HCT116 (cell line): ENCODE measurements at regions not wholly inside any gene's neighbourhood (a gene's known extent, or its start where the extent isn't known, plus 50 kb on each side); places are given as distances from the start of the nearest gene placed in this dataset.

Experiments
- ATAC-seq: fragments of 200-7000 bp; cut with Tn5 transposase; 2 replicates; pipeline ENCODE4 v1.9.1; 2020; ENCODE audit warnings: mild to moderate bottlenecking, moderate library complexity
- BruUV-seq: library from RNA; stranded (reverse); fragments of 400-500 nt; replicated peaks from 2 replicates; lab custom pipeline; 2021; lab: Mats Ljungman, UMichigan
- CTCF ChIA-PET: fragments of 300-600 bp; sonication (Branson Sonifier 250); formaldehyde crosslinking; loops from one replicate; lab custom pipeline; 2021; ENCODE audit warnings: antibody characterized with exemption; lab: Charles Lee
- POLR2A ChIA-PET: fragments of 300-600, 350-600 bp; sonication (Branson Sonifier 250); formaldehyde crosslinking; loops from one replicate; lab custom pipeline; 2021; ENCODE audit warnings: antibody characterized with exemption; lab: Charles Lee
- RAD21 ChIA-PET, 2 experiments: fragments of 300-600 bp; sonication (Branson Sonifier 250); formaldehyde crosslinking; loops; one replicate each; lab custom pipeline; 2023; ENCODE audit warnings: low total read pairs in 2 of 2; ENCODE audit not compliant: uncharacterized antibody in 2 of 2, unreplicated experiment in 2 of 2, low non-redundant PET in 1 of 2; lab: Charles Lee
- DNase-seq: peaks from one replicate; pipeline ENCODE4 v3.0.0-alpha.2; 2010; ENCODE audit warnings: low read depth, low spot score
- H2AFZ ChIP-seq: fragments of 200-600 bp; shearing (Covaris generic), sonication (generic); 2 replicates; pipeline ENCODE4 v1.6.1; 2017; ENCODE audit warnings: low read depth, mixed run types, mixed read lengths, antibody characterized with exemption, low read length; ENCODE audit not compliant: poor library complexity, severe bottlenecking
- H3K27ac ChIP-seq: 2 replicates; pipeline ENCODE4 v1.5.1; 2012; ENCODE audit warnings: low read depth, low read length
- H3K27me3 ChIP-seq: fragments of 200-600 bp; sonication (generic); 2 replicates; pipeline ENCODE4 v1.6.1; 2016; ENCODE audit warnings: mixed run types, low read length, mixed read lengths; ENCODE audit not compliant: insufficient read depth
- H3K36me3 ChIP-seq, 2 experiments: fragments of 200-500 bp in 1 of 2; fragments of 200-600 bp in 1 of 2; sonication (Bioruptor generic) in 1 of 2; sonication (generic) in 1 of 2; 2 replicates each; pipeline versions ENCODE4 v1.5.1 to v1.6.1; 2014 to 2016; ENCODE audit warnings: low read length in 2 of 2, inconsistent platforms in 1 of 2, mixed read lengths in 1 of 2, mixed run types in 1 of 2; ENCODE audit not compliant: insufficient read depth in 2 of 2, control insufficient read depth in 1 of 2
- H3K4me1 ChIP-seq, 2 experiments: fragments of 200-600 bp in 1 of 2; sonication (generic) in 1 of 2; 2 replicates each; pipeline versions ENCODE4 v1.5.1 to v1.6.1; 2012 to 2017; ENCODE audit warnings: low read length in 2 of 2, inconsistent platforms in 1 of 2, mild to moderate bottlenecking in 1 of 2, mixed read lengths in 1 of 2, mixed run types in 1 of 2, moderate library complexity in 1 of 2; ENCODE audit not compliant: insufficient read depth in 2 of 2, control insufficient read depth in 1 of 2
- H3K4me2 ChIP-seq: fragments of 200-600 bp; sonication (generic); 2 replicates; pipeline ENCODE4 v1.6.1; 2017; ENCODE audit warnings: mixed run types, low read length, mixed read lengths
- H3K4me3 ChIP-seq, 2 experiments: fragments of 200-600 bp in 1 of 2; sonication (generic) in 1 of 2; replicated peaks in 1 of 2; 2 replicates each; pipeline ENCODE4 v1.5.1; 2011 to 2016; ENCODE audit warnings: low read length in 2 of 2, control low read depth in 1 of 2, low read depth in 1 of 2, mild to moderate bottlenecking in 1 of 2, mixed read lengths in 1 of 2, mixed run types in 1 of 2
- H3K79me2 ChIP-seq: fragments of 200-600 bp; sonication (generic); 2 replicates; pipeline ENCODE4 v1.6.1; 2017; ENCODE audit warnings: mild to moderate bottlenecking, mixed run types, low read length, moderate library complexity, mixed read lengths; ENCODE audit not compliant: insufficient read depth
- H3K9ac ChIP-seq: fragments of 200-600 bp; sonication (generic); 2 replicates; pipeline ENCODE4 v1.6.1; 2016; ENCODE audit warnings: low read length, mixed read lengths
- H3K9me2 ChIP-seq: fragments of 200-600 bp; sonication (generic), shearing (Covaris generic); 2 replicates; pipeline ENCODE4 v1.6.1; 2017; ENCODE audit warnings: mixed run types, mild to moderate bottlenecking, moderate library complexity; ENCODE audit not compliant: insufficient read depth
- H3K9me3 ChIP-seq, 2 experiments: fragments of 200-500 bp in 1 of 2; fragments of 200-600 bp in 1 of 2; sonication (Bioruptor generic) in 1 of 2; sonication (generic) in 1 of 2; 2 replicates each; pipeline ENCODE4 v1.6.1; 2014 to 2017; ENCODE audit warnings: low read length in 2 of 2, mixed read lengths in 2 of 2, inconsistent platforms in 1 of 2, low read depth in 1 of 2, mild to moderate bottlenecking in 1 of 2, mixed run types in 1 of 2, moderate library complexity in 1 of 2; ENCODE audit not compliant: control insufficient read depth in 1 of 2, insufficient read depth in 1 of 2
- H4K20me1 ChIP-seq: fragments of 200-600 bp; sonication (generic), shearing (Covaris generic); 2 replicates; pipeline ENCODE4 v1.6.1; 2017; ENCODE audit warnings: mixed run types, mild to moderate bottlenecking, moderate library complexity; ENCODE audit not compliant: insufficient read depth
- CBX3 ChIP-seq: IDR thresholded peaks from 2 replicates; pipeline ENCODE4 v1.6.1; 2012; ENCODE audit warnings: low read depth
- CTCF ChIP-seq, 3 experiments: fragments of 200-600 bp in 1 of 3; sonication (generic) in 1 of 3; IDR thresholded peaks in 2 of 3; conservative IDR thresholded peaks in 1 of 3; 2 replicates each; pipeline ENCODE4 v1.5.1; 2012 to 2017; ENCODE audit warnings: low read depth in 2 of 3, low read length in 2 of 3, antibody characterized with exemption in 1 of 3, borderline replicate concordance in 1 of 3, control low read depth in 1 of 3, mild to moderate bottlenecking in 1 of 3, mixed read lengths in 1 of 3, mixed run types in 1 of 3, moderate library complexity in 1 of 3; ENCODE audit not compliant: insufficient read depth in 1 of 3
- EGR1 ChIP-seq: IDR thresholded peaks from 2 replicates; pipeline ENCODE4 v1.6.1; 2012; ENCODE audit warnings: low read depth
- ELF1 ChIP-seq: IDR thresholded peaks from 2 replicates; pipeline ENCODE4 v1.6.1; 2012; ENCODE audit warnings: low read depth, borderline replicate concordance
- EZH2phosphoT487 ChIP-seq: fragments of 200-600 bp; IDR thresholded peaks from 2 replicates; pipeline ENCODE4 v1.6.1; 2018; ENCODE audit warnings: antibody characterized with exemption, borderline replicate concordance
- FOSL1 ChIP-seq: IDR thresholded peaks from 2 replicates; pipeline ENCODE4 v1.6.1; 2012; ENCODE audit warnings: low read depth
- JUND ChIP-seq: IDR thresholded peaks from 2 replicates; pipeline ENCODE4 v1.6.1; 2012
- POLR2AphosphoS5 ChIP-seq: IDR thresholded peaks from 2 replicates; pipeline ENCODE4 v1.6.1; 2011; ENCODE audit warnings: mild to moderate bottlenecking, low read depth, low read length, moderate library complexity
- RAD21 ChIP-seq: IDR thresholded peaks from 2 replicates; pipeline ENCODE4 v1.6.1; 2012; ENCODE audit warnings: low read depth, mild to moderate bottlenecking
- SIN3A ChIP-seq: IDR thresholded peaks from 2 replicates; pipeline ENCODE4 v1.6.1; 2012; ENCODE audit warnings: low read depth
- SP1 ChIP-seq: IDR thresholded peaks from 2 replicates; pipeline ENCODE4 v1.6.1; 2012; ENCODE audit warnings: low read depth
- TCF7L2 ChIP-seq: IDR thresholded peaks from 2 replicates; pipeline ENCODE4 v1.7.0; 2011; ENCODE audit warnings: borderline replicate concordance, inconsistent platforms; ENCODE audit not compliant: insufficient read depth, insufficient read length; ENCODE audit errors: extremely low read depth
- ZFX ChIP-seq: fragments of 450-650 bp; IDR thresholded peaks from 2 replicates; pipeline ENCODE4 v1.6.1; 2017
- intact Hi-C: fragments of 100-400 bp; cut with micrococcal nuclease; formaldehyde crosslinking; loops from 2 replicates; pipeline ENCODE4 v1.10.0; 2022
- TF ChIP-seq, protein P1 (sequence below): IDR thresholded peaks from 2 replicates; pipeline ENCODE4 v1.6.1; 2011; ENCODE audit warnings: mild to moderate bottlenecking, low read length, moderate library complexity; ENCODE audit not compliant: insufficient replicate concordance; ENCODE audit errors: extremely low read depth
- TF ChIP-seq, protein P2 (sequence below): IDR thresholded peaks from 2 replicates; pipeline ENCODE4 v1.6.1; 2012

- no peaks in the 10 kb centered on the region for H3K36me3 ChIP-seq
- H4K20me1 ChIP-seq, result no peaks in the 10 kb centered on the region
- no TSS peak for BruUV-seq
- DNase-seq (no peak), ATAC-seq (no peak)
- H3K4me1 ChIP-seq, result no peaks in the 10 kb centered on the region
- intact Hi-C loops, result no loop called here
- RAD21 ChIA-PET, result no interaction called here
- H2AFZ ChIP-seq, result no peak overlapping the region
- no peaks in the 10 kb centered on the region for H3K9me2 ChIP-seq
- H3K4me3 ChIP-seq, result no peak overlapping the region
- H3K4me2 ChIP-seq, result no peak overlapping the region
- CTCF ChIA-PET, result no interaction called here
- H3K9me3 ChIP-seq, result peaks cover 0 to 3% of the 10 kb centered on the region in 2 experiments; a peak in 2 of 4 replicates
- no peaks in the 10 kb centered on the region for H3K27me3 ChIP-seq
- H3K9ac ChIP-seq, result no peak overlapping the region
- TF ChIP-seq RAD21, result no peak
- no peak for TF ChIP-seq ZFX
- no peak for TF ChIP-seq POLR2AphosphoS5
- TF ChIP-seq TCF7L2, result no peak
- no peak for TF ChIP-seq ELF1
- no peak for TF ChIP-seq CBX3
- TF ChIP-seq, protein P1, sequence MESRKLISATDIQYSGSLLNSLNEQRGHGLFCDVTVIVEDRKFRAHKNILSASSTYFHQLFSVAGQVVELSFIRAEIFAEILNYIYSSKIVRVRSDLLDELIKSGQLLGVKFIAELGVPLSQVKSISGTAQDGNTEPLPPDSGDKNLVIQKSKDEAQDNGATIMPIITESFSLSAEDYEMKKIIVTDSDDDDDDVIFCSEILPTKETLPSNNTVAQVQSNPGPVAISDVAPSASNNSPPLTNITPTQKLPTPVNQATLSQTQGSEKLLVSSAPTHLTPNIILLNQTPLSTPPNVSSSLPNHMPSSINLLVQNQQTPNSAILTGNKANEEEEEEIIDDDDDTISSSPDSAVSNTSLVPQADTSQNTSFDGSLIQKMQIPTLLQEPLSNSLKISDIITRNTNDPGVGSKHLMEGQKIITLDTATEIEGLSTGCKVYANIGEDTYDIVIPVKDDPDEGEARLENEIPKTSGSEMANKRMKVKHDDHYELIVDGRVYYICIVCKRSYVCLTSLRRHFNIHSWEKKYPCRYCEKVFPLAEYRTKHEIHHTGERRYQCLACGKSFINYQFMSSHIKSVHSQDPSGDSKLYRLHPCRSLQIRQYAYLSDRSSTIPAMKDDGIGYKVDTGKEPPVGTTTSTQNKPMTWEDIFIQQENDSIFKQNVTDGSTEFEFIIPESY, result no peak
- TF ChIP-seq EZH2phosphoT487, result no peak
- TF ChIP-seq EGR1, result no peak
- no peak for TF ChIP-seq CTCF (IDR thresholded peaks at IDR 0.05 in 2 of 3, conservative IDR thresholded peaks at IDR 0.05 in 1 of 3; ENCODE audit: borderline replicate concordance in 1 of 3, insufficient read depth in 1 of 3, low read depth in 2 of 3, low read length in 2 of 3)
- TF ChIP-seq SIN3A, result no peak
- TF ChIP-seq JUND, result no peak
- TF ChIP-seq, protein P2, sequence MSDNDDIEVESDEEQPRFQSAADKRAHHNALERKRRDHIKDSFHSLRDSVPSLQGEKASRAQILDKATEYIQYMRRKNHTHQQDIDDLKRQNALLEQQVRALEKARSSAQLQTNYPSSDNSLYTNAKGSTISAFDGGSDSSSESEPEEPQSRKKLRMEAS, result no peak
- no peak for TF ChIP-seq SP1
- no peak for TF ChIP-seq FOSL1
- no peak overlapping the region for H3K27ac ChIP-seq
- H3K79me2 ChIP-seq, result no peaks in the 10 kb centered on the region
- POLR2A ChIA-PET, result no interaction called here
These were observed 105.5 kb downstream of the FAT3 start for GRCh38 chr11:92330114-92330513.
